Astrocyte (in vitro differentiated cells and primary cell): ENCODE measurements at regions not wholly inside any gene's neighbourhood (a gene's known extent, or its start where the extent isn't known, plus 50 kb on each side); places are given as distances from the start of the nearest gene placed in this dataset.

Experiments used
- CTCF ChIP-seq: IDR thresholded peaks from 2 replicates; pipeline ENCODE4 v1.5.1; 2011; ENCODE audit warnings: low read depth, mild to moderate bottlenecking, inconsistent platforms, low read length, moderate library complexity; ENCODE audit not compliant: insufficient read depth
- EZH2 ChIP-seq: IDR thresholded peaks from 2 replicates; pipeline ENCODE4 v1.6.1; 2012; ENCODE audit warnings: mild to moderate bottlenecking, low read length, inconsistent platforms; ENCODE audit not compliant: insufficient read depth

DNA sequence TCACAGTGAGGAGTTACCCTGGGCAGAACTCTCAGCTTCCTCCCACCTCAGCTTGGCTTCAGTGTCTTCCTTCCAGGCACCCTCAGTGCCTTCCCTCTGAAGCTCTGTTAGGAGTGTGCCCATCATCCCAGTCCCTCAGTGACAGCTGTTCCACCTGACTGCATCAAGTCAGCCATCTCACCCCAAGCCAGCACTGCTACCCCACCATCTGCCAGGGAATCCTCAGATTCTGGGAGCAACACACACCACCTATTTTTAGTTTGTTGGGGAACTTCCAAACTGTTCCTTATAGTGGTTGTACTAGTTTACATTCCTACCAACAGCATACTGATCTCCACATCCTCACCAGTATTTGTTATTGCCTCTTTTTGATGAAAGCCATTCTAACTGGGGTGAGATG, 182.9 kb downstream of the RELL1 start:
- TF ChIP-seq CTCF (no peak), EZH2 (no peak)
